ENCODE measurements at regions not wholly inside any gene's neighbourhood (a gene's known extent, or its start where the extent isn't known, plus 50 kb on each side); places are given as distances from the start of the nearest gene placed in this dataset.

DNA sequence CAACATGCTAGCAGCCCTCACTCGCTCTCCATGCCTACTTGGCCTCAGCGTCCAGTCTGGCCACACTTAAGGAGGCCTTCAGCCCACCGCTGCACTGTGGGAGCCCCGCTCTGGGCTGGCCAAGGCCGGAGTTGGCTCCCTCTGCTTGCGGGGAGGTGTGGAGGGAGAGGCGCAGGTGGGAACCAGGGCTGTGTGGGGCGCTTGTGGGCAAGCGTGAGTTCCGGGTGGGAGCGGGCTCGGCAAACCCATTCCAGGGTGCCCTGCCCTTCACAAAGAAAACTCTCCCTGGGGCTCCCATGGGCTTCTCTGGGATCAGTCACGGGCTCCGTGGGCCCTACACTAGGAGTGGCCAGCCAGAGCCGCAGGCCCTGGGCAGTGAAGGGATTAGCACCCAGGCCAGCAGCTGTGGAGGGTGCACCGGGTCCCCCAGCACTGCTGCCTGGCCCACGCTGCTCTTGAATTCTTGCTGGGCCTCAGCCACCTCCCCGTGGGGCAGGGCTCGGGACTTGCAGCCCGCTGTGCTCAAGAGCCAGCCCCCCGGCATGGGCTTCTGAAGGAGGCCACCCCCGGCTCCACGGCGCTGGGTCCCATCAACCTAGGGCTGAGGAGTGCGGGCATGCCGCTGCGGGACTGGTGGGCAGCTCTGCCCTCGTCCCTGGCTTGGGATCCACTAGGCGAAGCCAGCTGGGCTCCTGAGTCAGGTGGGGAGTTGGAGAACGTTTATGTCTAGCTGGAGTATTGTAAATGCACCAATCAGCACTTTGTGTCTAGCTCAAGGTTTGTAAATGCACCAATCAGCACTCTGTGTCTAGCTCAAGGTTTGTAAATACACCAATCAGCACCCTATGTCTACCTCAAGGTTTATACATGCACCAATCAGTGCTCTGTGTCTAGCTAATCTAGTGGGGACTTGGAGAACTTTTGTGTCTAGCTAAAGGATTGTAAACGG lies 273.6 kb upstream of the SULF2 start:
- no peaks in the 10 kb centered on the region for H3K27me3 ChIP-seq
- intact Hi-C loops (cut with DNase I; ENCODE audit: low total_unique reads), result no loop called here
- no peak overlapping the region for H3K4me3 ChIP-seq
- H3K4me1 ChIP-seq, result no peaks in the 10 kb centered on the region
- DNase-seq, result no peak
- H3K36me3 ChIP-seq, result no peaks in the 10 kb centered on the region
- no peak overlapping the region for H3K27ac ChIP-seq
- TF ChIP-seq, protein P1, sequence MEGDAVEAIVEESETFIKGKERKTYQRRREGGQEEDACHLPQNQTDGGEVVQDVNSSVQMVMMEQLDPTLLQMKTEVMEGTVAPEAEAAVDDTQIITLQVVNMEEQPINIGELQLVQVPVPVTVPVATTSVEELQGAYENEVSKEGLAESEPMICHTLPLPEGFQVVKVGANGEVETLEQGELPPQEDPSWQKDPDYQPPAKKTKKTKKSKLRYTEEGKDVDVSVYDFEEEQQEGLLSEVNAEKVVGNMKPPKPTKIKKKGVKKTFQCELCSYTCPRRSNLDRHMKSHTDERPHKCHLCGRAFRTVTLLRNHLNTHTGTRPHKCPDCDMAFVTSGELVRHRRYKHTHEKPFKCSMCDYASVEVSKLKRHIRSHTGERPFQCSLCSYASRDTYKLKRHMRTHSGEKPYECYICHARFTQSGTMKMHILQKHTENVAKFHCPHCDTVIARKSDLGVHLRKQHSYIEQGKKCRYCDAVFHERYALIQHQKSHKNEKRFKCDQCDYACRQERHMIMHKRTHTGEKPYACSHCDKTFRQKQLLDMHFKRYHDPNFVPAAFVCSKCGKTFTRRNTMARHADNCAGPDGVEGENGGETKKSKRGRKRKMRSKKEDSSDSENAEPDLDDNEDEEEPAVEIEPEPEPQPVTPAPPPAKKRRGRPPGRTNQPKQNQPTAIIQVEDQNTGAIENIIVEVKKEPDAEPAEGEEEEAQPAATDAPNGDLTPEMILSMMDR (IDR thresholded peaks at IDR 0.05), result no peak
- TF ChIP-seq POLR2A (IDR thresholded peaks at IDR 0.05), result no peak
- H3K9me3 ChIP-seq, result no peaks in the 10 kb centered on the region

DNA sequence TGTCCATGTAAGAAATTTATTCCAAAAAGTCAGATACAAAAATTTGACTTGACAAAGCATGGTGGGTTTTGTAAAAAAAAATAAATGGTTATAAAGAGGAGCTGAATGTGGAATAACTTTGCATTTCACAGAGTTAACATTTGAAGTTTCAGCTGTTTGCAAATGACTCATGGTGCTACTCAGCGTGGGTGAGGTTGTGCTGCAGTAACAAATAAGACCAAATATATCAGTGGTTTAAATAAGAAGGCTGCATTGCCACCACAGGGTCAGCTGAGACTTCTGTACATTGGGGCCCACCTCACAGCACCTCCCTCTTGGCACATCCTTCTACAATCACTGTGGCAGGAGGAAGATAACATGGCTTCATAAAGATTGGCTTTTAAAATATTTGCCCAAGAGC lies 272.5 kb upstream of the SULF2 start:
- Histone ChIP-seq H3K4me3 (no peak overlapping the region), H3K4me1 (no peaks in the 10 kb centered on the region), H3K27me3 (no peaks in the 10 kb centered on the region), H3K36me3 (no peaks in the 10 kb centered on the region), H3K9me3 (no peaks in the 10 kb centered on the region), H3K27ac (no peak overlapping the region)
- intact Hi-C loops (cut with DNase I; ENCODE audit: low total_unique reads), result no loop called here
- TF ChIP-seq POLR2A (IDR thresholded peaks at IDR 0.05), result no peak
- TF ChIP-seq, protein P1 (IDR thresholded peaks at IDR 0.05), result no peak
- DNase-seq, result no peak

DNA sequence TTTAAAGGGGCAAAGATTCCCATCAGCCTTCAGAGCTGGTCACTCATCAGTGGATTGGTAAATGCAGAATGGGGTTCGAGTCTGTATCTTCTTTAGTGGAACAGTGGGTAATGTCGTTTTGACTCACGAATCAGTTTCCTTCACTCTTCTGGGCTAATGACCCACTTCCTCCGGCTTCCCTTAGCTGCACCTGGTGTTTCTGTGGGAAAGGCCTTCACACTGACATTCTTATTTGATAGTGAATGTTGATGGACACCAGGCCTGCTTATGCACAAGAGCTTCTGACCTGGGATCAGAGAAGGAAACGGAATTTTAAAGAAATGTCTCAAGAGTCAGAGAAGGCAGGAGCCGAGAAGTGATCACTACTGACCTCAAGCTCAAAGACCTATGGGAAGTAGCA lies 272.0 kb upstream of the SULF2 start:
- H3K4me1 ChIP-seq, result no peaks in the 10 kb centered on the region
- no peaks in the 10 kb centered on the region for H3K9me3 ChIP-seq
- no peak overlapping the region for H3K27ac ChIP-seq
- H3K36me3 ChIP-seq, result no peaks in the 10 kb centered on the region
- no peak overlapping the region for H3K4me3 ChIP-seq
- TF ChIP-seq, protein P1 (IDR thresholded peaks at IDR 0.05), result no peak
- no peak for TF ChIP-seq POLR2A (IDR thresholded peaks at IDR 0.05)
- no peaks in the 10 kb centered on the region for H3K27me3 ChIP-seq
- no peak for DNase-seq
- intact Hi-C loops (cut with DNase I; ENCODE audit: low total_unique reads), result no loop called here

DNA sequence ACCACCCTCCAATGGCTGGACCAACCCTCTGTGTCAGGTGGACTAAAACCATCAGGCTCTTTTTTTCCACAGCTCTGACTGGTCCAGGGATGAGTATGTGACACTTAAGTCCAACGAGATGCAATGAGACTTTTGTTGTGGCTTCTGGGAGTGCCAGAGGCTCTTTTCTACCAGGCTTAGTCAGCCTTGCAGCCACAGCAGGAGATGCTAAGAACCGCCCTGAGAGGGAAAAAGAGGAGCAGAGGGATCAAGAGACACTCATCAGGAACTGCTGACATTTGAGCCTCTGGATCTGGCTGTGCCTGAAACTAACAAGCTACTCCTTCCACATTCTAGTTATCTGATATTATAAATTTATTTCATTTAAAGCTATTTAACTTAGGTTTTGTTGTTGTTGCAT lies 270.9 kb upstream of the SULF2 start:
- no peaks in the 10 kb centered on the region for H3K4me1 ChIP-seq
- no peak for DNase-seq
- intact Hi-C loops (cut with DNase I; ENCODE audit: low total_unique reads), result no loop called here

DNA sequence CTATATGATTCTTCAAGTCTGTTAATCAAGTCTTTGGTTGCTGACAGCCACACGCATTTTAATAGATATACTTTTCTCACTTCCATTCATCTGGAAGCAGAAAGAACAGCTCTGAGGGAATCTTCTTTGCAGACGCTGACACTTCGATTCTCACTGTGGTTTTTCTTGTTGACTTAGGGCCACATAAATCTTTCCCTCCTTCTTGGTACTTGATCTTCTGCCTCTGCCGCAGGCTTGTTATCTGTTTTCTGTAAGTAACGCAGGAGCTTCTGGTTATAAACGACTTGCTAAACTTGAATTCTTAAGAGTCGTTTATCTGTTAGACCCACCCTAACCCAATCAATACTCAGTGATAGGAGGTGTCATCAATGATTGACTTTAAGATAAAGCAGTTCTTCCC lies 268.8 kb upstream of the SULF2 start:
- Histone ChIP-seq H3K36me3 (no peaks in the 10 kb centered on the region), H3K27ac (no peak overlapping the region), H3K4me3 (no peak overlapping the region), H3K27me3 (no peaks in the 10 kb centered on the region), H3K4me1 (no peaks in the 10 kb centered on the region), H3K9me3 (no peaks in the 10 kb centered on the region)
- intact Hi-C loops (cut with DNase I; ENCODE audit: low total_unique reads), result no loop called here
- no peak for DNase-seq
- TF ChIP-seq, protein P1 (IDR thresholded peaks at IDR 0.05), result no peak
- no peak for TF ChIP-seq POLR2A (IDR thresholded peaks at IDR 0.05)

More for the DNA sequence above, 270.9 kb upstream of the SULF2 start:
- TF ChIP-seq POLR2A (IDR thresholded peaks at IDR 0.05), result no peak
- TF ChIP-seq, protein P1 (IDR thresholded peaks at IDR 0.05), result no peak
- no peaks in the 10 kb centered on the region for H3K36me3 ChIP-seq
- H3K9me3 ChIP-seq, result no peaks in the 10 kb centered on the region
- no peaks in the 10 kb centered on the region for H3K27me3 ChIP-seq
- H3K27ac ChIP-seq, result no peak overlapping the region
- H3K4me3 ChIP-seq, result no peak overlapping the region
